OCI-LY7 (cell line): ENCODE measurements at regions not wholly inside any gene's neighbourhood (a gene's known extent, or its start where the extent isn't known, plus 50 kb on each side); places are given as distances from the start of the nearest gene placed in this dataset.

ENCODE experiments used
- BruUV-seq: library from RNA; stranded (reverse); fragments of 400-500 nt; replicated peaks from 2 replicates; lab custom pipeline; 2021; lab: Mats Ljungman, UMichigan
- CTCF ChIA-PET: fragments of 300-600 bp; sonication (Branson Sonifier 250); formaldehyde crosslinking; loops from one replicate; lab custom pipeline; 2022; ENCODE audit warnings: antibody characterized with exemption; ENCODE audit not compliant: unreplicated experiment; lab: Charles Lee
- POLR2A ChIA-PET: fragments of 300-600 bp; sonication (Branson Sonifier 250); formaldehyde crosslinking; loops from one replicate; lab custom pipeline; 2022; ENCODE audit warnings: antibody characterized with exemption; lab: Charles Lee
- DNase-seq: peaks from one replicate; pipeline ENCODE4 v3.0.0-alpha.2; 2015; ENCODE audit warnings: low spot score
- H2AFZ ChIP-seq: fragments of 200-600 bp; sonication (generic), shearing (Covaris generic); 2 replicates; pipeline ENCODE4 v1.6.1; 2014; ENCODE audit warnings: mild to moderate bottlenecking, antibody characterized with exemption, low read length, moderate library complexity
- H3K27ac ChIP-seq: fragments of 200-600 bp; sonication (generic); 2 replicates; pipeline ENCODE4 v1.5.1; 2014; ENCODE audit warnings: mixed run types, low read depth, mild to moderate bottlenecking, moderate library complexity, low read length, inconsistent platforms; ENCODE audit not compliant: poor library complexity, severe bottlenecking
- H3K36me3 ChIP-seq: fragments of 200-600 bp; sonication (generic); 2 replicates; pipeline ENCODE4 v1.6.1; 2014; ENCODE audit warnings: mild to moderate bottlenecking, antibody characterized with exemption, low read length, moderate library complexity, mixed read lengths; ENCODE audit not compliant: insufficient read depth
- H3K4me1 ChIP-seq: fragments of 200-600 bp; sonication (generic); 2 replicates; pipeline ENCODE4 v1.5.1; 2014; ENCODE audit warnings: mild to moderate bottlenecking, low read length; ENCODE audit not compliant: insufficient read depth, poor library complexity, severe bottlenecking
- H3K4me2 ChIP-seq: fragments of 200-600 bp; sonication (generic); 2 replicates; pipeline ENCODE4 v1.6.1; 2014; ENCODE audit warnings: mild to moderate bottlenecking, low read length
- H3K4me3 ChIP-seq: fragments of 200-600 bp; sonication (generic); 2 replicates; pipeline ENCODE4 v1.5.1; 2014; ENCODE audit warnings: mild to moderate bottlenecking, low read depth, low read length; ENCODE audit not compliant: poor library complexity, severe bottlenecking
- H3K79me2 ChIP-seq: fragments of 200-600 bp; sonication (generic); 2 replicates; pipeline ENCODE4 v1.6.1; 2016; ENCODE audit warnings: low read depth, mild to moderate bottlenecking, low read length, moderate library complexity, mixed read lengths; ENCODE audit not compliant: insufficient read depth
- H3K9me2 ChIP-seq: fragments of 200-600 bp; sonication (generic); 2 replicates; pipeline ENCODE4 v1.6.1; 2016; ENCODE audit warnings: mild to moderate bottlenecking, low read length, mixed read lengths; ENCODE audit not compliant: insufficient read depth
- H3K9me3 ChIP-seq: fragments of 200-600 bp; sonication (generic); 2 replicates; pipeline ENCODE4 v1.6.1; 2014; ENCODE audit warnings: mild to moderate bottlenecking, mixed run types, low read length, mixed read lengths
- H4K20me1 ChIP-seq: fragments of 200-600 bp; sonication (generic); 2 replicates; pipeline ENCODE4 v1.6.1; 2014; ENCODE audit warnings: mild to moderate bottlenecking, antibody characterized with exemption, low read length, moderate library complexity, mixed read lengths; ENCODE audit not compliant: insufficient read depth
- CTCF ChIP-seq: fragments of 200-600 bp; sonication (generic); conservative IDR thresholded peaks from 2 replicates; pipeline ENCODE4 v1.5.1; 2014; ENCODE audit warnings: mild to moderate bottlenecking, antibody characterized with exemption, low read length, moderate library complexity, mixed read lengths
- EZH2phosphoT487 ChIP-seq: fragments of 200-600 bp; sonication (generic); IDR thresholded peaks from 2 replicates; pipeline ENCODE4 v1.6.1; 2018; ENCODE audit warnings: low read depth, borderline replicate concordance, mild to moderate bottlenecking, mixed run types, antibody characterized with exemption, low read length, moderate library complexity, mixed read lengths
- intact Hi-C: fragments of 100-400 bp; cut with micrococcal nuclease; formaldehyde crosslinking; loops from one replicate; pipeline ENCODE4 v1.10.0; 2022; ENCODE audit not compliant: unreplicated experiment

DNA sequence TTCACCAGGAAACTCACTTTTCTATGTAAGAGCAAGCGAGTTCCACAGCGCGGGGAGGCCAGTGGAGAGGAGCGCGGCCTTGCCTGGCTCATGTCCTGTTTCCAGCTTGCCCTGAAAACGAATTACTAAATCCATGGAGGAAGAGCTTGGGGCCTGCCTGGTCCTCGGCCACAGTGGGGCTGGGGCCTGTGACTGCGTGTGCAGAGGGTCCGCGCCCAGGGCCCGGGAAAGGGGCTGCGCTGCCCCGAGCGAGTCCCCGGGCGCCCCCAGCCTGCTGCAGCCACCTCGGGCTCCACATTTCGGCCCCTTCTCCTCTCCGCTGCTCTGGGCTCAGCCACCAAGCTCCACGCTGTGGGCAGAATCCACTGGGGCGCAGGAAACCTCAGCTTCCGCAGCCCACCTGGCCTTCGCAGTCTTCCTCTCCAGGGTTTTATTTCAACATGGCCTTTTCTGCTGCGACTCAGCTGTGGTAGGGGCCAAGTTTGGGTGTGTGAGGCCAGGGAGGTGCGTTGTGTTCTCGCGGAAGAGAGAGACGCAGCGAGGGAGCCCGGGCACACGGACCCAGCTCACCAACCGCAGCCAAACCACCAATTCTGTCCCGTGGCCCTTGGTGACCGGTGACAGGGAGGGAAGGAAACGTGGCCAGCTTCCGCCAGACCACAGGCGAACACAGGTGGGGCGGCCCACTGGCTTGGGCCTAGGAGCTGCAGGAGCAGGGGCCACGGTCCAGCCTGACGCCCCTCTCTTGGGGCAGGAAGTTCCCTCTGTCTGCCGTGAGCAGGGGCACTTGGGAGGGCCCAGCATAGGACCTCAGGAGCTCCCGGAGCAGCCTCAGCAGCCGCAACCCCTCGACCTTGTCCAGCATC, 211.4 kb downstream of the ERMARD start:
- no TSS peak for BruUV-seq
- no peak overlapping the region for H3K4me3 ChIP-seq
- peaks cover 23% of the 10 kb centered on the region for H3K4me1 ChIP-seq
- CTCF ChIA-PET: no interaction called here
- no peak for DNase-seq
- H3K9me3 ChIP-seq: no peaks in the 10 kb centered on the region
- no peak for TF ChIP-seq EZH2phosphoT487
- no peak for TF ChIP-seq CTCF
- H4K20me1 ChIP-seq: no peaks in the 10 kb centered on the region
- no peak overlapping the region for H3K4me2 ChIP-seq
- POLR2A ChIA-PET: no interaction called here
- H3K9me2 ChIP-seq: no peaks in the 10 kb centered on the region
- H2AFZ ChIP-seq: no peak overlapping the region
- no peak overlapping the region for H3K27ac ChIP-seq
- H3K79me2 ChIP-seq: no peaks in the 10 kb centered on the region
- H3K36me3 ChIP-seq: no peaks in the 10 kb centered on the region
- intact Hi-C loops: no loop called here

DNA sequence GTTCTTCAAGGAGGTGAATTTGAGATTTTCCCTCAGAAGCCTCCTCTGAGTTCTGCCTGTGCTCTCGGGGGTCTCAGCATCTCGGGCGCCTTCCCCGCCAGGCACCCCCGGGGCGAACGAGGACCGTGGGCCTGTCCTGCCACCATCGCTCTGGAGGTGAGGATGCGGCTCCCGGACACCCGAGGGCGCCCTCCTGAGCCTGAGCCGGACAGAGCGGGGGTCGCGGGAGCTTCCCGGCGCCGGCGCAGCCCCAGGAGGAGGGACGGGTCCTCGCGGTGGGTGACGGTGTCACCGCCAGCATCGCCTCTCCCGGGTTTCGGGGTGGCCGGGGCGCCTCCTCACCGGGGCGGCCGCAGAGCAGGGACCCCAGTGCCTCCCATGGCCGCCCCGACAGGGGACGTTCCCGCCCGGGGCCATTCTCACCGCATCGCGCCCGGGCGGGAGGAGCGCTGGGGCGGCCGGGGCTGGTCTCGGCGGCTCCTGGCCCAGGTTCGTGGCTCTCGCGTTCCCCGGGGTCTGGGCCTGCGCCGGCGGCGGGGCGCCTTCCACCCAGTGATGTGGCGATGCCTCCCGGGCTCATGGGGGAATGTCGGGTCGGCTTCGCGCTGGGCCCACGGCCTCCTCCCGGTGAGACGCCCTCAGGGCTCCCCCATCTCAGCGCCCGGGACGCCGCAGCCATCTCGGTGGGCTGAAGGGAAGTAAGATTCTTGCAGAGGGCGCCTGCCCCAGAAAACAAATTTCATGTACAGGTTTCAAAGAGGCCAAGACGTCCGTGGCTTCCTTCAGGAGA, 210.5 kb downstream of the ERMARD start:
- Histone ChIP-seq H2AFZ (no peak overlapping the region), H3K4me3 (no peak overlapping the region), H3K9me2 (no peaks in the 10 kb centered on the region), H3K4me1 (peaks cover 23% of the 10 kb centered on the region), H3K27ac (no peak overlapping the region), H3K36me3 (no peaks in the 10 kb centered on the region), H3K9me3 (no peaks in the 10 kb centered on the region), H3K4me2 (no peak overlapping the region), H3K79me2 (no peaks in the 10 kb centered on the region), H4K20me1 (no peaks in the 10 kb centered on the region)
- ChIA-PET CTCF (no interaction called here), POLR2A (no interaction called here)
- BruUV-seq: no TSS peak
- intact Hi-C loops: no loop called here
- no peak for DNase-seq
- TF ChIP-seq CTCF (no peak), EZH2phosphoT487 (no peak)
